ENCODE measurements at regions not wholly inside any gene's neighbourhood (a gene's known extent, or its start where the extent isn't known, plus 50 kb on each side); places are given as distances from the start of the nearest gene placed in this dataset.
"Not testable (repeated sequence)": the region's sequence is repeated elsewhere in the genome, so short reads cannot be mapped to it uniquely, and the experiment has no call there.

GRCh38 chr15:20342601-20343394 is 198.8 kb downstream of the GOLGA6L6 start:
- H3K79me2 ChIP-seq (ENCODE audit: insufficient read depth, low read length); H3K4me3 ChIP-seq (ENCODE audit: low read depth, low read length, poor library complexity, severe bottlenecking); H3K4me1 ChIP-seq (ENCODE audit: insufficient read depth, low read length, severe bottlenecking); H3K9me3 ChIP-seq (ENCODE audit: low read length); H3K4me2 ChIP-seq (ENCODE audit: low read length); H3K27me3 ChIP-seq (ENCODE audit: insufficient read depth, low read length); H3F3A ChIP-seq (ENCODE audit: insufficient read depth, low read length); H3K9ac ChIP-seq (ENCODE audit: low read length); H2AFZ ChIP-seq (ENCODE audit: low read length); H4K20me1 ChIP-seq (ENCODE audit: insufficient read depth, low read length); H3K27ac ChIP-seq (ENCODE audit: low read depth, low read length, poor library complexity, severe bottlenecking); H3K36me3 ChIP-seq (ENCODE audit: insufficient read depth, low read length); H3K9me2 ChIP-seq (ENCODE audit: low read depth, low read length): not testable (repeated sequence)

- Histone ChIP-seq H3K27me3 (ENCODE audit: insufficient read depth, low read length) (no peaks in the 10 kb centered on the region), H3F3A (ENCODE audit: insufficient read depth, low read length) (no peaks in the 10 kb centered on the region), H3K27ac (ENCODE audit: low read depth, low read length, poor library complexity, severe bottlenecking) (no peak overlapping the region)
Observed at GRCh38 chr15:20341901-20342600, 199.5 kb downstream of the GOLGA6L6 start.

GRCh38 chr15:20340931-20341661 is 200.5 kb downstream of the GOLGA6L6 start:
- H3K9ac ChIP-seq (ENCODE audit: low read length) = no peak overlapping the region
- no peaks in the 10 kb centered on the region for H3K27me3 ChIP-seq (ENCODE audit: insufficient read depth, low read length)
- H3K4me2 ChIP-seq (ENCODE audit: low read length) = no peak overlapping the region
- H3K36me3 ChIP-seq (ENCODE audit: insufficient read depth, low read length) = no peaks in the 10 kb centered on the region
- H3K9me2 ChIP-seq (ENCODE audit: low read depth, low read length) = no peaks in the 10 kb centered on the region
- no peaks in the 10 kb centered on the region for H3K79me2 ChIP-seq (ENCODE audit: insufficient read depth, low read length)
- no peak overlapping the region for H3K4me3 ChIP-seq (ENCODE audit: low read depth, low read length, poor library complexity, severe bottlenecking)
- no peak overlapping the region for H2AFZ ChIP-seq (ENCODE audit: low read length)
- H3K4me1 ChIP-seq (ENCODE audit: insufficient read depth, low read length, severe bottlenecking) = no peaks in the 10 kb centered on the region
- no peaks in the 10 kb centered on the region for H4K20me1 ChIP-seq (ENCODE audit: insufficient read depth, low read length)
- H3K9me3 ChIP-seq (ENCODE audit: low read length) = no peaks in the 10 kb centered on the region
- no peak for TF ChIP-seq CTCF (IDR thresholded peaks at IDR 0.05; ENCODE audit: low read length)
- TF ChIP-seq EZH2 (IDR thresholded peaks at IDR 0.05; ENCODE audit: borderline replicate concordance, low read length) = no peak
- H3F3A ChIP-seq (ENCODE audit: insufficient read depth, low read length) = no peaks in the 10 kb centered on the region
- no peak overlapping the region for H3K27ac ChIP-seq (ENCODE audit: low read depth, low read length, poor library complexity, severe bottlenecking)

More at GRCh38 chr15:20341901-20342600, 199.5 kb downstream of the GOLGA6L6 start:
- Histone ChIP-seq H3K4me2 (ENCODE audit: low read length) (no peak overlapping the region), H3K9ac (ENCODE audit: low read length) (no peak overlapping the region), H3K9me2 (ENCODE audit: low read depth, low read length) (no peaks in the 10 kb centered on the region), H3K36me3 (ENCODE audit: insufficient read depth, low read length) (no peaks in the 10 kb centered on the region), H4K20me1 (ENCODE audit: insufficient read depth, low read length) (no peaks in the 10 kb centered on the region), H3K79me2 (ENCODE audit: insufficient read depth, low read length) (no peaks in the 10 kb centered on the region), H3K4me3 (ENCODE audit: low read depth, low read length, poor library complexity, severe bottlenecking) (no peak overlapping the region), H2AFZ (ENCODE audit: low read length) (no peak overlapping the region), H3K9me3 (ENCODE audit: low read length) (no peaks in the 10 kb centered on the region), H3K4me1 (ENCODE audit: insufficient read depth, low read length, severe bottlenecking) (no peaks in the 10 kb centered on the region)
- TF ChIP-seq CTCF (IDR thresholded peaks at IDR 0.05; ENCODE audit: low read length) (no peak), EZH2 (IDR thresholded peaks at IDR 0.05; ENCODE audit: borderline replicate concordance, low read length) (no peak)
